GM18511 (cell line): ENCODE measurements at regions not wholly inside any gene's neighbourhood (a gene's known extent, or its start where the extent isn't known, plus 50 kb on each side); places are given as distances from the start of the nearest gene placed in this dataset.
"Not testable (repeated sequence)": the region's sequence is repeated elsewhere in the genome, so short reads cannot be mapped to it uniquely, and the experiment has no call there.

Experiments
- ATAC-seq: cut with Tn5 transposase; IDR thresholded peaks from one replicate; pipeline ENCODE4 v1.9.1; 2021; ENCODE audit warnings: mild to moderate bottlenecking, moderate library complexity; ENCODE audit not compliant: unreplicated experiment

- no peak for ATAC-seq
Measured at GRCh38 chr6:163871616-163872015, 457.1 kb downstream of the QKI start.

GRCh38 chr6:163867518-163868292, 453.2 kb downstream of the QKI start:
- ATAC-seq, result no peak

- no peak for ATAC-seq
Measured at GRCh38 chr6:163866192-163866591, 451.7 kb downstream of the QKI start.

- ATAC-seq, result no peak
Measured at GRCh38 chr6:163863565-163863964, 449.0 kb downstream of the QKI start.

GRCh38 chr6:163862701-163863100, 448.2 kb downstream of the QKI start:
- ATAC-seq, result no peak

- ATAC-seq, result no peak
Measured at GRCh38 chr6:163861627-163862026, 447.1 kb downstream of the QKI start.

- no peak for ATAC-seq
Measured at GRCh38 chr6:163860287-163861081, 446.0 kb downstream of the QKI start.

GRCh38 chr6:163858870-163859269, 444.4 kb downstream of the QKI start:
- ATAC-seq, result not testable (repeated sequence)

- no peak for ATAC-seq
Measured at GRCh38 chr6:163857421-163857820, 442.9 kb downstream of the QKI start.

GRCh38 chr6:163850874-163851273, 436.4 kb downstream of the QKI start:
- no peak for ATAC-seq

- no peak for ATAC-seq
Measured at GRCh38 chr6:163844761-163845160, 430.2 kb downstream of the QKI start.

GRCh38 chr6:163844357-163844756, 429.8 kb downstream of the QKI start:
- no peak for ATAC-seq

GRCh38 chr6:163843218-163843617, 428.7 kb downstream of the QKI start:
- no peak for ATAC-seq

GRCh38 chr6:163842467-163842866, 427.9 kb downstream of the QKI start:
- no peak for ATAC-seq

- ATAC-seq, result no peak
Measured at GRCh38 chr6:163841733-163842132, 427.2 kb downstream of the QKI start.

- ATAC-seq, result no peak
Measured at GRCh38 chr6:163841326-163841725, 426.8 kb downstream of the QKI start.

- no peak for ATAC-seq
Measured at GRCh38 chr6:163840880-163841279, 426.4 kb downstream of the QKI start.

GRCh38 chr6:163839296-163839695, 424.8 kb downstream of the QKI start:
- ATAC-seq, result no peak

GRCh38 chr6:163837691-163838431, 423.3 kb downstream of the QKI start:
- ATAC-seq, result no peak

- no peak for ATAC-seq
Measured at GRCh38 chr6:163836876-163837690, 422.6 kb downstream of the QKI start.
